DMS114 treated with DMSO at 0.1 percent for 48 hours (cell line): ENCODE measurements at regions not wholly inside any gene's neighbourhood (a gene's known extent, or its start where the extent isn't known, plus 50 kb on each side); places are given as distances from the start of the nearest gene placed in this dataset.
"Not testable (repeated sequence)": the region's sequence is repeated elsewhere in the genome, so short reads cannot be mapped to it uniquely, and the experiment has no call there.

Source experiments
- DNase-seq: peaks from one replicate; lab custom pipeline; 2025; ENCODE audit not compliant: unreplicated experiment; lab: John Stamatoyannopoulos, UW

- no peak for DNase-seq
Measured at GRCh38 chrX:137646472-137646871, 80.5 kb downstream of the ZIC3 start.

DNA sequence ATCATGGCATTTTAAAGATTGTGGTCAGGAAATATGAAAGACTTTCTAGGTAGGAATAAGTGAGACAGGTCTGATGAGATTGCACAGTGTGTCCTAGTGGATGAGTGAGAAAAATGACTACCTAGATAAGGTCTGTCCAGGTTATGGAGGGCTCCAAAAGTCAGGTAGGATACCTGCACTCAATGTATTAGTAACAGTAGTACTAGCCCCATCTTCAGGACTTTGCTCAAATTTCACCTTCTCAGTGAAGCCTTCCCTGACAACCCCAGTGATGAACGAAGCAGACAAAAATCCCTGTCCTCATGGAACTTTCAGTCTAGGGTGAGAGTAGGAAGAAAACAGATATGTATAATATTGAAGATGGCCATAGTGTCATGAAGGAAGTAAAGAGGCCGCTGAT is 85.7 kb downstream of the ZIC3 start:
- no peak for DNase-seq

DNA sequence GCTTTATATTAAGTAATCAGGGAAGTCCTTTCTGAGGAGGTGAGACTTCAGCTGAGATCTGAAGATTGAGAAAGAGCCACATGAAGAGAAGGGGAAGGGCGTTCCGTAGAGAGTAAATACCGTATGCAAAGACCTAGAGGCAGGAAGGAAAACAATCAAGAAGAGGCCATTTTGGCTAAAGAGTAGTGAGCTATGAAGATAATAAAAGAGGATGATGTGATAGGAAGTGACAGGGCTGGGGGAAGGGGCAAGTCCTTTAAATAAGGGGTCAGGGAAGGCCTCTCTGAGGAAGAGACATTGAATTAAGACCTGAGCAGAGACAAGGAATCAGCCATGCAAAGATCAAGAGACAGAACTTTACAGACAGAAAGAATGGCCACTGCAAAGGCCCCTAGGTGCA is 86.2 kb downstream of the ZIC3 start:
- DNase-seq: no peak

DNA sequence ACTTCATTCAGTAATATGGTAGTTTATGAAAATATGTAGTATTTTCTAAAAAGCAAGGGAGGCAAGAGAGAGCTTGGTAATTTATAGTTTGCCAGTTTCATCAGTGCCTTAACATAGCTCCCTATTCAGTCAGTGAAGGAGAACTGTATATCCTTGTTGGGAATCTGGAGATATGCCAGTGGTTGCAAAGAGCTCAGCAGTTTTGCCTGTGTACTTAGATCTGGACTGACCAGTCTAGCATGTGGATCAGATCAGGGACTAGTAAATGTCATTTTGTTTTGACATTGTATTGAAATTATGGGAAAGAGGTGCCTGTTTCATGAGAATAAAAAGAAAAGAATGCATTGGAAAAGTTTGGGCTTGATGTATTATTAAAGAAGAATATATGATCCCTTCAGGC is 88.6 kb downstream of the ZIC3 start:
- no peak for DNase-seq

GRCh38 chrX:137667776-137668175 is 101.8 kb downstream of the ZIC3 start:
- no peak for DNase-seq

DNA sequence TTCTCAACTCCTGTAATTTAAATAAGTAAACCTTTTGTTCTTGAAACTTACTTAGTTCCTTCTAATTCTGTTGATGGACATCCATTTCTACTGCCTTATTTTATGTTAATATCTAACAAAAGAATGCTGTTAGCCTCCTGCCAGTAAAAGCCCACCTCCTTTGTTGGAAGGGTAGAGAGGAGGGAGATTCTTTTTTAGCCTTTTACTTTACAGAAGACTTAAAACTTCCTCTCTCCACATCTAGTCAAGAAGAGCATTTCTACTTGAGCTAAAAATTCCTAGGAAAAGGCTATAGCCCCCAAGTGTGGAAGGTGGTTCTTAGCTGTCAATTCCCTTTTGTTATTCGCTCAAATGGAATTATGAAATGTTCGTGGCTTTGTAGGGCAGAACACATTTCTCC is 118.7 kb downstream of the ZIC3 start:
- DNase-seq: no peak

GRCh38 chrX:137695417-137695816 is 129.5 kb downstream of the ZIC3 start:
- DNase-seq: no peak

GRCh38 chrX:137707348-137707747 is 141.4 kb downstream of the ZIC3 start:
- no peak for DNase-seq

DNA sequence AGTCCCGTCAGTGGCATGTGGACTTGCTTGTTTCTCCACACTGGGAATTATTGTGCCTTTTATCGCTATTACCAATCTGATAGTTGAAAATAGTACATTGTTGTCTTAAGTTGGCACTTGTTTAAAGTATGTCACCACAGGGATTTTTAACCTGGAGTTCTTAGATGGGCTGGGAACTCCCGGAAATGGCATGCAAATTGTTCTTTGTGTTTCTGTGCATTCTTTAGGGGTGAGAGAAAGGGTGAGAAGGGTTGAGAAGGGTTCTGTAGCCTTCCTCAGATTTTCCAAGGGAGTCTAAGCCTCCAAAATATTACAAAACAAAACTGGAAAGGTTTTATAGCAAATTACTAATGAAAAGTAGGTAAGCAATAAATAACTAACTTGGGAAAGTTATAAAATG is 176.9 kb downstream of the ZIC3 start:
- DNase-seq: no peak

GRCh38 chrX:137743414-137743813 is 177.5 kb downstream of the ZIC3 start:
- DNase-seq: no peak

GRCh38 chrX:137746289-137746688 is 180.4 kb downstream of the ZIC3 start:
- DNase-seq: no peak

- DNase-seq: no peak
Measured at GRCh38 chrX:137747244-137748043, 181.5 kb downstream of the ZIC3 start.

GRCh38 chrX:137748827-137749226 is 182.9 kb downstream of the ZIC3 start:
- no peak for DNase-seq

DNA sequence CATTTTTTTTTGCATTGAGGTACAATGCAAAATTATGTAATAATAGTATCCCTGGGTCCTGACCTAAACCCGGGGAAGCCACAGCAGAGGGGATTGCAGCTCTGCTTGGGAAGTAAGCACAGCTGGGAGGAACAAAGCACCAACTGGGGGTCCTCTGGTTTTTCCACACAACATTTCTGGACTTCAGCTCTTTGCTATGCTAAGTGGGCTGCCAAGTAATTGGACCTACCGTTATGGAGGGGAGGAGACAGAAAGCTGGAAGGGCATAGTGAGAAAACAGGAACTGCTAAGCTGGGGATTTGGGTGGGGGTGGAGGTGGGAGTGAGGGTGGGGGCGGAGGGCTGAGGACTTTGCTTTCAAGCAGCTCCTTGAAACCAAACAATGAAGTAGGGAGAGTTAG is 183.3 kb downstream of the ZIC3 start:
- no peak for DNase-seq

DNA sequence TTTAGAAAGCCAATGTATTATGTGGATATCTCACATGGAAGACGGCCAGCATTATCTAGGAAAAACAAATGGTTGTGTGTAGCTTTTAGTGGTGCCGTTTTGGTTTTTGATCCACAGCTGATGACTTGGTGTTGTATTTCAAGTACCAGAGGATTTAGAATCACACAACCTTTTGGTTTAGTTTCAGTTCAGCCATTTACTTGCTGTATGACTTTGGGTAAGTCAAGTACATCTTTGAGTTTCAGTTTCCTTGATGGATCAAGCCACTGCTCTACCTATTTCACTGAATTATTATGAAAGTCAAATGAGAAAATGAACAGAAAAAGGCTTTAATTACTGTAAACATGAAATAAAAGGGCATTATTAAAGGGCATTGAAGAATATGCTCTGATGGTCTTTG is 205.6 kb downstream of the ZIC3 start:
- no peak for DNase-seq

GRCh38 chrX:137792214-137792613 is 226.3 kb downstream of the ZIC3 start:
- DNase-seq: no peak

GRCh38 chrX:137797926-137798325 is 232.0 kb downstream of the ZIC3 start:
- DNase-seq: not testable (repeated sequence)

- DNase-seq: no peak
Measured at GRCh38 chrX:137823257-137823656, 257.3 kb downstream of the ZIC3 start.

GRCh38 chrX:137847376-137847775 is 281.4 kb downstream of the ZIC3 start:
- DNase-seq: no peak

- no peak for DNase-seq
Measured at GRCh38 chrX:137848266-137848905, 282.5 kb downstream of the ZIC3 start.

- no peak for DNase-seq
Measured at GRCh38 chrX:137852502-137852901, 286.6 kb downstream of the ZIC3 start.

DNA sequence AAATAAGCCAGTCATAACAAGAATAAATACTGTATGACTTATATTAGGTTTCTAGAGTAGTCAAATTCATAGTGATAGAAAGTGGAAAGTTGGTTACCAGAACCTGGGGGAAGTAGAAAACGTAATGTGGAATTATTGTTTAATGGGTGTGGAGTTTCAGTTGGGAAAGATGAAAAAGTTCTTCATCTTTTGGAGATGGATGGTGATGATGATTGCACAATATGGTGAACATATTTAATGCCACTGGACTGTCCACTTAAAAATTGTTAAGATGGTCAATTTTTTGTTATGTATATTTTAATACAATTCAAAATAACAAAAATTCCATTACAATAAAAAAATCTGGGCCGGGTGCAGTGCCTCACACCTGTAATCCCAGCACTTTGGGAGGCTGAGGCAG is 289.6 kb downstream of the ZIC3 start:
- DNase-seq: no peak

- no peak for DNase-seq
Measured at GRCh38 chrX:137858106-137858505, 292.2 kb downstream of the ZIC3 start.
